Hindlimb muscle (tissue), 1 donor: ENCODE measurements at regions not wholly inside any gene's neighbourhood (a gene's known extent, or its start where the extent isn't known, plus 50 kb on each side); places are given as distances from the start of the nearest gene placed in this dataset.
"Not testable (repeated sequence)": the region's sequence is repeated elsewhere in the genome, so short reads cannot be mapped to it uniquely, and the experiment has no call there.

Experiments used
- DNase-seq: peaks from one replicate; pipeline ENCODE4 v3.0.0-alpha.2; 2013

- no peak for DNase-seq
Measured at GRCh38 chr1:242811092-242811840, 286.8 kb upstream of the PLD5 start.

DNA sequence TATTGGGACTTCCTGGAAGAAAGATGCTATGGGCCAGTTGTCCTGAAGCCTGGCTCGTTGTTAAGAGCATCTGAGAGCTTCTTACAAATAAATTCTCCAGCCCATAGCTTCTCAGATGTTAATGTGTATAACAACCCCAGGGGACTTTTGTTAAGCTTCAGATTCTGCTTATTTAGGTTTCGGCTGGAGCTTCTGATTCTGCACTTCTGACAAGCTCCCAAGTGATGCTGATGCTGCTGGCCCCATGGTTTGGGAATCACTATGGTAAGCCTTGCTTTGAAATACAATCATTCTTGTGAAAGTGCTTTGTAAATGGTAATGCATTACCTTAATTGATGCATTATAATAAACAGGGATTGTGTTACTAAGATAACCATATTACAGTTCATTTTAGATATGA is 281.8 kb upstream of the PLD5 start:
- no peak for DNase-seq

DNA sequence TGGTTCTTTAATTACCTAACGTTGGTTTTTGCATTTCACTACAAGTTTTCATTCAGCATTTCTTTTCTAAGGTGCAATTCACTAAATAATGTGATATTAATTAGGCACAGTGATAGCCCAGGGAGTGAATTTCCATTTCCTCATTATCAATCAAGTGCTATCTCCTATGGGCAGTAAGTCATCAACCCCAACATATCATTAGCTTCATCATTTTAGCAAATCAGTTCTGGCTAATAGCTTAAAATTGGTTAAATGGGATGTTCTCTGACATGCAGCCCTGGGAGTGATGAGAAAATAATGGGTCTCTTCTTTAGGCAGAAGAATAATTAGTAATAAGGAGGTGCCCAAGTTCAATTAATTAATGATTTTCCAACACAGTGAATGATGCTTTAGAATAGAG is 280.9 kb upstream of the PLD5 start:
- not testable (repeated sequence) for DNase-seq

DNA sequence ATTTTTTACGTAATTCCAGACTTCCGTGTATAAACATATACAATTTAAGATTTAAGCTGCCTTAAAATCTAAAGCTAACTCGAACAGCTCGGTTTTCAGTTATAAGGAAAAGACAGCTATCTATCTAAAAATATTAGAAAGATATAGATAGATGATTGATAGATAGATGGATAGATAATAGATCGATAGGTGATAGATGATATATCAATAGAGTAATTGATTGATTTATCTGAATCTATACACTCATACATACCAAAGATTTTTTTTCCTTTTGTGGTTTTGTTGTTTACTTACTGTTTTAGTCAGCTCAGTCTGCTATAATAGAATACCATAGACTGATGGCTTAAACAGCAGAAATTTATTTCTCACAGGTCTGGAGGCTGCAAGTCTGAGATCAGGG is 278.5 kb upstream of the PLD5 start:
- no peak for DNase-seq

- DNase-seq = no peak
Measured at GRCh38 chr1:242800521-242800920, 276.0 kb upstream of the PLD5 start.

DNA sequence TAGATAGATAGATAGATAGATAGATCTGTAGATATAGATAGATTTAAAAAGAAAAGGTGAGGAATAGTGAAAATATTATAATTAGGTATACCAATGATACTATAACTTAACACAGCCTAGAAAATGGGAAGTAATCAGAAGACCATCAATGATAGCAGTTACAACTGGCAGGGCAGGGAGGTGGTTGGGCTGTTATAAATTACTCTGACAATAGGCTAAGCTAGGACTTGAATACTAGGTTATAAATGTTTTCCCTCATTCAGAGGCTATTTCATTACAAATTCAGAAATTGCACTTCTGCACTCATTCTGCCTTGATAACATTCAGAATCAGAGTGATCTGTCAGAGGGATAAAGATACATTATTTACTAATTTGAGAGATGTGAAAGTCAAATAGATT is 273.4 kb upstream of the PLD5 start:
- no peak for DNase-seq

DNA sequence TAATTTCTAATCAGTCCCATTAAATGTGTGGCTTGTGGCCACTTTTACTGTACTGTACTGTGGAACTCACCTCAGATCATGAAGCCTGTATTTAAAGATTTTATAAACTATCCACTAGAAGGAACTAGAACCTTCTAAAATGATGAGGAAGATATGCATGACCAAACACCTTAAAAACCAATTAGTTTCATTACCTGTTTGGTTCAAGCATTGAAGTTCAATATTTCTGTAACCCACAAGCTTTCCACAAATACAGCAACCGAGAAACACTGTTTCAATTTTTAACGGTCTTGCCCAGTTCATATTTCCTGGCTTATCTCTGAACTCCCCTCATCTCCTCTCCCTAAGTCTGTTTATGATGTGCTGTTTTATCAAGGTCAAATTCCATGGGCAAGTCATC is 264.3 kb upstream of the PLD5 start:
- DNase-seq = no peak

- DNase-seq = no peak
Measured at GRCh38 chr1:242787968-242788367, 263.5 kb upstream of the PLD5 start.

DNA sequence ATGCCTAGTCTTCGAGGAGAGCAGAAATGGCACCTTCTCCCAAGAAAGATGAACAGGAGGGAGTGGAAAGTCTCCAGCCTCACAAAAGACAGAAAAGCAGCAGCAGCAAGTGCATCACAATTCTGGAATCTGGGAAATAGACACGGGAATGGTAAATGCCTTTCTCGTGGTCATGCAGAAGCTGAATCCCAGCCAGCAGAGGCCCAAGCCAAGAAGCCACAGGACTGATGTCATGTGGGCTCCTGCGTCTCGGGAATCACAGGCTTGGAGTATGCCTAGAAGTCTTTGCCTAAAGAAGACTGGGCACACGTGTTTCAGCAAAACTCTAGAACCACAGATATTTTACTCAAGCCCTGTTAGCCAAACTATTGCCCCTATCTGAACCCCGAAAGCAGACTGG is 260.3 kb upstream of the PLD5 start:
- DNase-seq = no peak

DNA sequence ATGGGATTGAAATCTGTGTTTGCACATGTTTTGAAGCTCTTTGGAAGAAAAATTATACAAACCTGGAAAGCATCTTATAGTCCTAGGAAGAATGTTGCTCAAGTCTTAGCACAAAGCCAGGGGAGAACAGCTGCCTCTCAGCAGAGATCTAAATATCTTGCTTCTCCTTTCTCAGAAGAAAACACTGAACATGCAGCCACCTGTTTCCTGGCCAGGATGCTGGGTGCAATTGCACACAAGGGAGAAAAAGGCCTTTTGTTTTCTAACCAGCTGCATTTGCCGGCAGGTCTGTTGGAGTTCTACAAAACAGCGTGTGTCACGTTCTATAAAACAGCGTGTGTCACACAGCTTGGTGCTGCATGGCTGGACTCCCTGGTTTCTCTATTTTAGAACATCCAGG is 259.6 kb upstream of the PLD5 start:
- DNase-seq = peak; percentile 4

- no peak for DNase-seq
Measured at GRCh38 chr1:242774256-242774655, 249.8 kb upstream of the PLD5 start.

- DNase-seq = no peak
Measured at GRCh38 chr1:242770366-242770765, 245.9 kb upstream of the PLD5 start.

- DNase-seq = no peak
Measured at GRCh38 chr1:242764161-242764560, 239.7 kb upstream of the PLD5 start.

DNA sequence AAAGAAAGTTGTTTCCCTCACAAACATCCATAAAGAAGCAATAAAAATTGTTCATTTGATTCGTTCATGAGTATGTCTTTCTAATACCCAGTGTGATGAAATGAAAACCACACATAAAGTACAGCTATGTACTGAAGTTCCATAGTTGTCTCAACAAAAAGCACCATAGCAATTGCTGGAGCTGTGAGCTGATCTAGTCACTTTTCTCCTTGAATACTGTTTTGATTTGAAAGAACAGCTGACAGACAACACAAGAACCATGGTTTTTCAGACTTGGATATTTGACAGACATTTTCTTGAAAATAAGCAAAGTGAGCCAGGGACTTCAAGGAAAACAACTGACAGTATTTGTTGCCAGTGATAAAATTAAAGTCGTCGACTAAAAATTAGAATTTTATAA is 237.1 kb upstream of the PLD5 start:
- no peak for DNase-seq

GRCh38 chr1:242754926-242755325 is 230.4 kb upstream of the PLD5 start:
- no peak for DNase-seq

GRCh38 chr1:242754125-242754524 is 229.6 kb upstream of the PLD5 start:
- no peak for DNase-seq

- DNase-seq = no peak
Measured at GRCh38 chr1:242747233-242747632, 222.7 kb upstream of the PLD5 start.

DNA sequence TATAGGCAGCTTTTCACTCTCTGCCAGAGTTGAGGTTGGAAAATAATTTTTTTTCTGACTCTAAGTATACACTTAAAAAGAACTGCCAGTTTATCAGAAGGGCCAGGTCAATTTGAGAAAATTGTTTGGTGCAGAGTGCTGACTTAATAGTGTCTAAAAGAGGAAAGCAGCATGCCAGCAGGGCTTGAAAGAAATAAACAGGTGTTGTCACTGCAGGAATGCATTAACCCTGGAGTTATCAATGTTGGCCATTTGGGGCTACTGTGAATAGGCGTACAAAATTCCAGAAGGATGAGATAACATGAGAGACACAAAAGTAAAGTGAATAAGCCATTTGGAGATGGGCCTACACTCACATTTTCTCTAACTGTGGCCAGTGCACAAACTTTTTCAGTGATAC is 220.6 kb upstream of the PLD5 start:
- DNase-seq = no peak

DNA sequence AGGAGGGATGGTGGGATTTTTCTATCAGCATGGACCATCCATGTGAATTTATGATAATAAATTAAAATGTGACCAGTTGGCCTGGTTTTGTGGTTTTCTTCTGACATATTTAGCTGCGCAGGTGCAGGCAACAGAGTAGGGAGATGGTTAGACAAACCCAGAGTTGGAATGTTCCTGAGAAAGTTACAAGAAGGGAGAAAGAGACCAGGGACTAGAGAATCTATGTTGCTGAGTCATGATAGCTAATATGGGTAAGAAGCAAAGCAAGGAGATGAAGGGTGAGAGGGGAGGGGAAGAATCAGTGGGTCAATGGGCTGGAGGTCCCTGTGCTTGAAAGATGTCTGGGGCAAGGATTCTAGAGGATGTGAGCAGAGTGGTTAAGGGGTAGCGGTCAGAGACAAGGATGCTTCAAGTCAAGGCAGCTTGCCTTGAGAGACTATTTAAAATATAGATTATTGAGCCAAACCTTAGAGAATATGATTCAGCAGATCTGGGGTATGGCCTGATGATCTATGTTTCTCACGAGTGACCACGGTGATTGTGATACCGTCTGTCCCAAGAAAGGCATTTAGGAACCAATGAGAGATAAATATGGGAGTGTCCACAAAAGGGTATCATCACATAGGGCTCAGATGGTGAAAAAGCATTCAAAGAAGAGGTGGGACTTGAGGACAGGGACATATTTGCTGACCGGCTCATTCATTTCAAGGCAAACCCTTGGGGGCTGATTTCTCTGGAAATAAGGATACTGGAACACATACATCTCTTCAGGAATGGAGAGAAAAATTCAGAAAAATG is 219.7 kb upstream of the PLD5 start:
- DNase-seq = no peak

GRCh38 chr1:242738702-242739645 is 214.5 kb upstream of the PLD5 start:
- DNase-seq = no peak

GRCh38 chr1:242736611-242737010 is 212.1 kb upstream of the PLD5 start:
- DNase-seq = no peak

DNA sequence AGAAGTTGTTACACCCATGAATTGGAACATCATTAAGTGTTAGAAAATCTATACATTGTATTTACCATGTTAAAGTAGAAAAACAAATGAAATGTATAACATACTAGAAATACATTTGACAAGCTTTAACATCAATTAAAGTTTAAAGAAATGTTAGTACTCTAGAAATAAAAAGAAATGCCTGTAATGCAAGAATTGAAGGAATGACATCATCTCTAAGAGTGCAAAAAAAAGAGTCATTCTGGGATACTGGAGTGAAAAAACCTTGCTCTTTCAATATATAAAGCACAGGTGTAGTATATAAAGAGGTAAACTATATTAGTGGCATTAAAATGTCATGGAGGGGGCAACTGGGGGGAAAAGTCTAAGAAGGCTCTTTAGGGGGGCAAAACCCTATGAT is 210.8 kb upstream of the PLD5 start:
- no peak for DNase-seq

GRCh38 chr1:242731446-242731845 is 206.9 kb upstream of the PLD5 start:
- no peak for DNase-seq
